ENCODE measurements at regions not wholly inside any gene's neighbourhood (a gene's known extent, or its start where the extent isn't known, plus 50 kb on each side); places are given as distances from the start of the nearest gene placed in this dataset.
A peak's percentile ranks its signal among the peaks of the same experiment; 100 is the strongest.

DNA sequence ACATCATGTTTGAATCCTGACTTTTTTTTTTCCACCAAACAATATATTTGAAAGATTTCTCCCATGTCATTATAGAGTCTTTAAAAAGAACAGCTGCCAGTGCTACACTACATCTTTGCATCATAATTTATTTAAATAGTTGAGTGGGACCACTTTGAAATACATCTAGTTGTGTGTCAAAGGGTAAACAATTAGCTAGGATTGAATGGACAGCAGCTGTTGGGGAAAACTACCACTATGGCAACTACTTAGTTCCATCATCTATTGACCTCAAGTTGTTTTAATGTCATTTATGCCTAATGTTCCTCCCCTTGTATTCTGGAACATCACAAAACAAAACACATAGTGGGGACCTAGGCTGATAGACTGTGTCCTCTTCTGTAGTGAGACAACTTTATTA, 985.1 kb downstream of the SORCS1 start:
- no peak for ATAC-seq
- DNase-seq = no peak
- Histone ChIP-seq H3K27me3 (no peaks in the 10 kb centered on the region), H3K4me3 (no peak overlapping the region), H3K4me1 (no peaks in the 10 kb centered on the region), H3K36me3 (no peaks in the 10 kb centered on the region), H3K9me3 (no peaks in the 10 kb centered on the region), H3K27ac (no peak overlapping the region)
- TF ChIP-seq, protein P1, sequence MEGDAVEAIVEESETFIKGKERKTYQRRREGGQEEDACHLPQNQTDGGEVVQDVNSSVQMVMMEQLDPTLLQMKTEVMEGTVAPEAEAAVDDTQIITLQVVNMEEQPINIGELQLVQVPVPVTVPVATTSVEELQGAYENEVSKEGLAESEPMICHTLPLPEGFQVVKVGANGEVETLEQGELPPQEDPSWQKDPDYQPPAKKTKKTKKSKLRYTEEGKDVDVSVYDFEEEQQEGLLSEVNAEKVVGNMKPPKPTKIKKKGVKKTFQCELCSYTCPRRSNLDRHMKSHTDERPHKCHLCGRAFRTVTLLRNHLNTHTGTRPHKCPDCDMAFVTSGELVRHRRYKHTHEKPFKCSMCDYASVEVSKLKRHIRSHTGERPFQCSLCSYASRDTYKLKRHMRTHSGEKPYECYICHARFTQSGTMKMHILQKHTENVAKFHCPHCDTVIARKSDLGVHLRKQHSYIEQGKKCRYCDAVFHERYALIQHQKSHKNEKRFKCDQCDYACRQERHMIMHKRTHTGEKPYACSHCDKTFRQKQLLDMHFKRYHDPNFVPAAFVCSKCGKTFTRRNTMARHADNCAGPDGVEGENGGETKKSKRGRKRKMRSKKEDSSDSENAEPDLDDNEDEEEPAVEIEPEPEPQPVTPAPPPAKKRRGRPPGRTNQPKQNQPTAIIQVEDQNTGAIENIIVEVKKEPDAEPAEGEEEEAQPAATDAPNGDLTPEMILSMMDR (IDR thresholded peaks at IDR 0.05) = no peak
- intact Hi-C loops (cut with DNase I) = no loop called here

DNA sequence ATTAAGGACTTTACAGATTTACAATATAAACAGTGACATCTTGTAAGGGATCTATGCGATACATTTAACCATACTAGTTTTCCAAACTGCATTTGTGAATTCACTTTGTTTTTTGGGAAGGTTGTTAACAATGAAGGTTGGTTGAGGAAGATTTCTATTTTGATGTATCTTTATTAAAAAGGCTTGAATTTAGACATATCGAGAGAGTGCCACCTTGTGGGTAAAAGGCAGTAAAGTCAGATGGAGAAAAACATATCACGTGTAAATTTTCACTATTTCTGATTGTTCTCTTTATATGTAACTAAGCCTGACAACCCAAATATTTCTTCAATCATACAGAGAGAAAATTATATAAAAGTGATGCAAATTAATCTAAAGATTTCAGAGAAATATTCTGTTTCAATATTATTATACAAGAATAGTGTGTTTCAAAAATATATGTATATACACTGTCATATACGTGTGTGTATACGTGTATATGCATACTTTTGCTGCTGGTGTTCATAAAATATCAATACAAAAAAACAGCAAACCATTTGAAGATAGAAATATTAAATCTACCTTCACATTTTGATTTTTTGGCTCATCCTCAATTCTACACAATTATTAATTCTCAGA, 988.6 kb downstream of the SORCS1 start:
- intact Hi-C loops (cut with DNase I) = no loop called here
- DNase-seq (no peak), ATAC-seq (no peak)
- Histone ChIP-seq H3K27me3 (no peaks in the 10 kb centered on the region), H3K36me3 (no peaks in the 10 kb centered on the region), H3K4me3 (no peak overlapping the region), H3K27ac (no peak overlapping the region), H3K4me1 (no peaks in the 10 kb centered on the region), H3K9me3 (no peaks in the 10 kb centered on the region)
- TF ChIP-seq, protein P1 (IDR thresholded peaks at IDR 0.05) = peak; percentile 44

DNA sequence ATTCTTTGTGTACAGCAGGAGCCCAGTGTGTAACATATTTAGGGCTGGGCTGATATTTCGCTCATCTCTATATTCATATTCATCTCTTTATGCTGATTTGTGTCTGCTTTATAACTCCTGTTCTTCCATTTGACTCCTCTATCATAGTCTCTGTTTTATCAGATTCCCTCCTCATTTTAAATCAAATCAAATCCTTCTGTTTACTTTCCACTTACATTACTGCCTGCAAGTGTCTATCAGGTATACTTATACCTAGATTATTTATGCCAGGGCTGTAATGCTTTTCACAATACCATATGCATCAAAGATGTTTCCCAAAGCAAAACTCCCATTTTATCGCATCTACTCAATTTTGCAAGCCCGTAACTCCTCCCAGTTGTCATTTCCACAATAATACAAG, 990.7 kb downstream of the SORCS1 start:
- H3K27me3 ChIP-seq = no peaks in the 10 kb centered on the region
- no peaks in the 10 kb centered on the region for H3K9me3 ChIP-seq
- no peak for DNase-seq
- no peaks in the 10 kb centered on the region for H3K36me3 ChIP-seq
- no peak overlapping the region for H3K4me3 ChIP-seq
- H3K4me1 ChIP-seq = no peaks in the 10 kb centered on the region
- intact Hi-C loops (cut with DNase I) = no loop called here
- TF ChIP-seq, protein P1 (IDR thresholded peaks at IDR 0.05) = no peak
- no peak for ATAC-seq
- H3K27ac ChIP-seq = no peak overlapping the region

DNA sequence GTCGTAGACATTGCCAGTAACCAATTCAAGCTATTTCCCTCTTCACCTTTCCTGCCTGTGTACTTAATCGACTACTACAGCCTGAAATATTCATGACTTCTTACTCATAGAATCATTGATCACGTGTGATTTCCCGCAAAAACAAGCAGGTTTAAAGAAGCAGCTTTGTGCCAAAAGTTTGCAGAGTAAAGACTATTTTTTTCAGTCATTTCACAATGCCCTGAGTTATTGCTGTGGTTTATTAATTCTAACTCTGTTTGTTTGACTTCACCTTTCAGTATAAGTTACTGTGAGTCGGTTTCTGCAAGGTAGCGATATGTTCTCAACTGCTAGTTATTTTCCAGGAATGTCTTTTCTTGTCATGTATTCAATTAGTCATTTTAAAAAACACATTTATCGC, 995.3 kb downstream of the SORCS1 start:
- H3K27me3 ChIP-seq = no peaks in the 10 kb centered on the region
- H3K27ac ChIP-seq = no peak overlapping the region
- no peaks in the 10 kb centered on the region for H3K9me3 ChIP-seq
- TF ChIP-seq, protein P1 (IDR thresholded peaks at IDR 0.05) = no peak
- no peak overlapping the region for H3K4me3 ChIP-seq
- intact Hi-C loops (cut with DNase I) = no loop called here
- no peaks in the 10 kb centered on the region for H3K4me1 ChIP-seq
- no peaks in the 10 kb centered on the region for H3K36me3 ChIP-seq
- DNase-seq (no peak), ATAC-seq (no peak)

DNA sequence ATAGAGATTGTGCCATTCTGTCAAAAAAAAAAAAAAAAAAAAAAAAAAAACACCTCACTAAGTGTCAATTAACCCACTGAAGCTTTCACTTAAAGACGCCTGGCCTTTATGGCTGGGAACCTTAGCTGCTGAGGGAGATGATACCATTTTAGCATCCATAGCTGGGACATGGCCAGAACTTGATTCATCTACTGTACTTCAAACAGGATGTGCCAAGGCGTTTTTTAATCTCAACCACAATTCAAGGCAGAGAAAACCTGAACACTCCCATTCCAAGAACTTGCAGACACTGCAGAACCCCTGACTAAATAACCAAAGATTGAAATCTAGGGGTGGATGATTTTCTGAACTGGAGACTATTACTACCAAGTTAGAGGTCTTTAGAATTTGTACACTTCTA, 996.6 kb downstream of the SORCS1 start:
- ATAC-seq (no peak), DNase-seq (no peak)
- Histone ChIP-seq H3K27ac (no peak overlapping the region), H3K9me3 (no peaks in the 10 kb centered on the region), H3K27me3 (no peaks in the 10 kb centered on the region), H3K4me3 (no peak overlapping the region), H3K36me3 (no peaks in the 10 kb centered on the region), H3K4me1 (no peaks in the 10 kb centered on the region)
- TF ChIP-seq, protein P1 (IDR thresholded peaks at IDR 0.05) = no peak
- intact Hi-C loops (cut with DNase I) = no loop called here

DNA sequence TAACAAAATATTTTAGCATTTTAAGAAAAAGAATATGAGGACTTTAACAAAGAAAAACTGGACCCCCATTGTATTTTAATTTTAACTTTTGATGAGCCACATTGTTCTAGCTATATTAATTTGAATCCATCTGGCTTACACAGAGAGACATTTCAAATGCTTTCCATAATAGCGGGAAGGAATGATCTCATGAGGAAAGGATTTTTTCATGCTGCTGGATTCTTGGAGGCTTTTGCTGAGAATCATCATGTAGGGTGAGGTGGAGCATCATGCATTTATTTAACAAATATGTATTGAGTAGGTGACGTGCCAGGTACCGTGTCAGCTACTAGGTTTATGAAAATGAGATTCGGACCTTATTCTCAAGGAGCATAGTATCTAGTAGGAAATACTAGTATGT, 1006.3 kb downstream of the SORCS1 start:
- intact Hi-C loops (cut with DNase I) = no loop called here
- Histone ChIP-seq H3K36me3 (no peaks in the 10 kb centered on the region), H3K27ac (no peak overlapping the region), H3K27me3 (no peaks in the 10 kb centered on the region), H3K4me1 (no peaks in the 10 kb centered on the region), H3K4me3 (no peak overlapping the region), H3K9me3 (no peaks in the 10 kb centered on the region)
- TF ChIP-seq, protein P1 (IDR thresholded peaks at IDR 0.05) = no peak
- no peak for DNase-seq
- ATAC-seq = no peak
